Left ventricle myocardium superior (tissue), 1 donor: ENCODE measurements at regions not wholly inside any gene's neighbourhood (a gene's known extent, or its start where the extent isn't known, plus 50 kb on each side); places are given as distances from the start of the nearest gene placed in this dataset.
"Not testable (repeated sequence)": the region's sequence is repeated elsewhere in the genome, so short reads cannot be mapped to it uniquely, and the experiment has no call there.

Experiments
- ATAC-seq: fragments of 200-7000 bp; cut with Tn5 transposase; one replicate; pipeline ENCODE4 v1.9.1; 2020; ENCODE audit warnings: mild to moderate bottlenecking, moderate library complexity
- DNase-seq: peaks from one replicate; pipeline ENCODE4 v3.0.0-alpha.2; 2020
- intact Hi-C: fragments of 100-400 bp; cut with micrococcal nuclease; formaldehyde crosslinking; loops from one replicate; pipeline ENCODE4 v1.11.0; 2022
- donor health status: DM: no; HTN: yes; CAD: no; lungs with severe emphysema.

DNA sequence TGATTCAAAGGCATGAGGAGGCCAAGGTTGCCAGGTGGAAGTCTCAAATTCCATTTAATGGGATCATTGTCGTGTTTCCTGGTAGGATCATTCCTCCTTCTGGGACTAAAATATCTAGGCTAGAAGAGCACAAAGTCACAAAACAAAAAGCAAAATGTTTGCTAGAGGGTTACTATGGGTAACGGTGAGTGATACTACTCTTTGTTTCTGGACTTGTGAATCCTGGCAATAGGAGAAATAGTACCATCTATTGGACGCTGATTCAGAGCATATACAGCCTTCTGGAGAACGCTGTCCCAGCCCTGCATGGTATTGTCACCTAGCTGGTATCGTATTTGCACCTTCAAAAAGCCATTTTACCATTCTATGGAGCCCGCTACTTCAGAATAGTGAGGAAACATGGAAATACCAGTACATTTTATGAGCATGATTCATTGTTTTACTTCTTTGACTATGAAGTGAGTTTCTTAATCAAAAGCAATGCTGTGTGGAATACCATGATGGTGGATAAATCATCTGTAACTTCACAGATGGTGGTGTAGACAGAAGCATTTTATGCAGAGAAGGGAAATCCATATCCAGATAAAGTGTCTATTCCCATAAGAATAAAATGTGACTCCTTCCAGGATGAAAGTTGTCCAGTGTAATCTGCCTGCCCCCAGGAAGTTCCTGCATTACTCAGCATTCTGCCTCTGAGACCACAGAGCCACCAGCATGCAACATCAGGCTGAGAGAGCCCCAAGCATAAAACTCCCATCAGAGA, 361.0 kb downstream of the ETV1 start:
- DNase-seq (no peak), ATAC-seq (no peak)

DNA sequence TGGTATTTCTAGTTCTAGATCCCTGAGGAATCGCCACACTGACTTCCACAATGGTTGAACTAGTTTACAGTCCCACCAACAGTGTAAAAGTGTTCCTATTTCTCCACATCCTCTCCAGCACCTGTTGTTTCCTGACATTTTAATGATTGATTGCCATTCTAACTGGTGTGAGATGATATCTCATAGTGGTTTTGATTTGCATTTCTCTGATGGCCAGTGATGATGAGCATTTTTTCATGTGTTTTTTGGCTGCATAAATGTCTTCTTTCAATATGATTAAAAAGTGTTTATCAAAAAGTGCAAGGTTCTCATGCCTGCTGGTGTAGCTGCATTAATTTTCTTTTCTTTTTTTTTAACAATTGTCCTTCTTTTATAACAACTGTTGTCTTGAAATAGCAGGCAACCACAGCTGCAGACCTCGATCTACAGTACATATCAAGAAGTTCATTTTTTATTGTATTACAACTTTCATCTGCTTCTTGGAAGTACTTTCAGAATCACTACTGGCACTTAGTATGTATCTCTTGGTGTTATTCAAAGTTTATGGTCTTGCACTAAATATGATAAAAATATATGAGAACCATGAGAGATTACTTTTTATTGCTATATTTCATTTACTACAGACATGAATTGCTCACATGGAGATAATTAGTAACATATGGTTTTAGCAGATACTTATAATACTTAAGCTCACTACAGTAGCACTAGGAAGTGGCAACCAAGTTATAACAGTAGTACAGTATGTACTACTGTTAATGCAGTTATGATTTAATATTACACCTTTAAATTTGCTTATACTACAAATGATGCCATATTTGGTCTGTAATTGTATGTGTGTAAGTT, 358.0 kb downstream of the ETV1 start:
- not testable (repeated sequence) for DNase-seq

More for the DNA sequence above, 361.0 kb downstream of the ETV1 start:
- intact Hi-C loops = no loop called here

DNA sequence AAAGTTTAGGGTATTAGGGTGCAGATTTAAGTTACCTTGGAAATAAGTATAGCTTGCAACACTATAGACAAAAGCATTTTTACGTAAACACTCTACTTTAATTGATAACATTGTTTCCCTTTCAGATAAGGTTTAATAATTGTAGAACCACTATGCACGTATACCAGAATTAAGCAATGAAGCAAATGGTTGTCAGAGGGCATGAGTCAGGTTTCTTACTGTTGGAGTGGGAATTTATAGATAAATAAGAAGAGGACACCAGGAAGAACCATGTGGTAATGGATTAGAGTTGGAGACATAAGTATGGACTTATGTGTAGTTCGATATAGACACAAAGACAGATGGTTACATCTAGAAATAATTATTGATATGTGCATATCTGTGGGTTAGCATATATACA, 355.6 kb downstream of the ETV1 start:
- ATAC-seq (no peak), DNase-seq (no peak)
- intact Hi-C loops = no loop called here

More for the DNA sequence above, 358.0 kb downstream of the ETV1 start:
- ATAC-seq, intact Hi-C loops: not testable (repeated sequence)

DNA sequence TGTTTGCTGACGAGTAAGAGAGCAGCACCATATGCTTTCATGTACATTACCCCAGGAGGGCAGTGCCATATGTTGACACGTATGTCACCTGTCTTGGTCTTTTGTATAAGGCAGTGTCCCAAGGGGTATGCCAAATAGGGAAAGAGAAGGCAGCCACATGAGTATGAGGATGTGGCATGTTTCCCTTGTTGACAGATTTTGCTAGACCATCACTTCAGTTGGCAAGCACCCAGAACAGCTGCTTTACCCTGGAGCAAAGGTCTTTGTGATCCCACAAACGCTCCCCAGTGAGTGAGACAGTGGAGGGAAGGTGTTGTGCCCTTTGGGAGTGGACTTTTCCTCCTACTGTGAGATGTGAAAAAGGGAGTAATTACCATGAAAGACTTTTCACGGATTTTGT, 350.1 kb downstream of the ETV1 start:
- intact Hi-C loops = no loop called here
- no peak for ATAC-seq
- DNase-seq = no peak

DNA sequence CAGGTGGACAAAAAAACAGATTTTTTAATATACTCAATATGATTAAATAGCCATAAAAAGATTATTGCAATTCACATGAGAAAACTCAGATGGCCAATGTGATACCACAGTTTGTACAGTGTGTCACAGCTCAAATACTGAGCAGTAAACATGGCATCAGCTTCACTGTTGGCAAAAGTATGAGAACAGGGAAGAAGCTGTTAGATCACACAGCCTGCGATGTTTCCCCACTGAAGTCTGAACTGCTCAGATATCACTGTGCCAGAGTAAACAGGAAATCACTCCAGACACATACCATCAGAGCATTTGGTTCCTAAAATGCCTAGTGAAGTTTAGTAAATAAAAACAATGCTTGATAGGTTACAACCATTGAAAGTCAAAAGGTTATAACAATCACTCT, 347.8 kb downstream of the ETV1 start:
- no peak for DNase-seq
- ATAC-seq = peak; percentile 48
- intact Hi-C loops = no loop called here

DNA sequence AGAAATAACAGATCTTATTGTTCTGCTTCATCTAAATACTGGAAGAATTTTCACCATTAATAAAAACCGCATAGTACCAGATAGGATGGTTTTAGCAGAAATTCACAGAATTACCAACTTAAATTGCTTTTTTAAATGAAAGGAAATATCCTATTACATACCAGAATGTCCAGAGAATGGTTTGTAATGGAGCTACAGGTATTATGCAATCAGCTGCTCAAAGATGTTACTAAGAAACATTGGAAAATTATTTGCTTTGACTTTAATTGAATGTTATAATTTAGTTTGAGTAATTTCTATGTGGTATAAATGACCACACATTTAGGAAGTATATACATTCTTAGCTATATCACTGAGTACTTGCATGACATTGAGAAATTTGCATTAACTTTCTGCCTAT, 338.3 kb downstream of the ETV1 start:
- intact Hi-C loops = no loop called here
- ATAC-seq (no peak), DNase-seq (no peak)

DNA sequence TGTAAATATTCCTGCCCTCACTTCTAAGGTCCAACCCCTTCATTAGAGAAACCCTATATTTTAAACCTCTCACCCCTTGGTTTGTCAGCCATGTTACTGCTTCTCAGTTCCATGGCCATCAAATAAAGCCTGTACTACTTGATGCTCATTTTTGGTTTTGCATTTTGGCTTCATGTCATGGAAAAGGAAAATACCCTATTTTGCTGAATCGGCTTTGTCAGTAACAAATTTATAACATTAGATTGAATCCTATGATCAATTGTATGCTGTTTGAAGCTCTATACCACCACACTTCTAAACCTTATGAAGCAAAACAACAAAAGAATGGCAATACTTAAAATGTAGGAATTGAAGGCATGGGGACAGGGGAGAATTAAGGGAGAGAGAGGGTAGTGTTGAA, 333.1 kb downstream of the ETV1 start:
- ATAC-seq = no peak
- intact Hi-C loops = no loop called here
- no peak for DNase-seq

DNA sequence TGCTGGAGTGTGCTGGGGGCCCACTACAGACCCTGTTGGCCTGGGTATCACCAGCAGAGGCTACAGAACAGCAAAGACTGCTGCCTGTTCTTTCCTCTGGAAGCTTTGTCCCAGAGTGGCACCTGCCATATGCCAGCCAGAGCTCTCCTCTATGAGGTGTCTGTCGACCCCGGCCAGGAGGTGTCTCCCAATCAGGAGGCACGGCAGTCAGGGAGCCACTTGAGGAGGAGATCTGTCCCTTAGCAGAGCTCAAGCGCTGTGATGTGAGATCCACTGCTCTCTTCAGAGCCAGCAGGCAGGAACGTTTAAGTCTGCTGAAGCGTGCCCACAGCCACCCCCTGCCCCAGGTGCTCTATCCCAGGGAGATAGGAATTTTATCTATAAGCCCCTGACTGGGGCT, 316.2 kb downstream of the ETV1 start:
- ATAC-seq (no peak), DNase-seq (no peak)
- intact Hi-C loops = no loop called here

DNA sequence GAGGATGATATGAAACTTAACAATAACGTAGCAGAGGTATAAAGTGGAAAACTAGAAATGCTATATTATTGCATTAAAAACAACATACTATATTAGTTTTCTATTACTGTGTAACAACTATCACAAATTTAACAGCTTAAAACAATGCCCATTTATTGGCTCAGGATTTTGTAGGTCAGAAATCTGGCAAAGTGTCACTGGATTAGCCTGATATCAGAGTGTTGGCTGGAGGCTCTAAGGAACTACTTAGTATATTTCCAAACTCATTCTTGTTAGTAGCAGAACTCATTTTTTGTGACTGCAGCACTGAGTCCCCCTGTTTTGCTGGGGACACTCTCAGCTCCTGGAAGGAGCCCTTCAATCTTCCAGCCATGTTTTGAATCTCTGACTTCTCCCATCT, 306.8 kb downstream of the ETV1 start:
- DNase-seq (no peak), ATAC-seq (no peak)
- intact Hi-C loops = no loop called here

DNA sequence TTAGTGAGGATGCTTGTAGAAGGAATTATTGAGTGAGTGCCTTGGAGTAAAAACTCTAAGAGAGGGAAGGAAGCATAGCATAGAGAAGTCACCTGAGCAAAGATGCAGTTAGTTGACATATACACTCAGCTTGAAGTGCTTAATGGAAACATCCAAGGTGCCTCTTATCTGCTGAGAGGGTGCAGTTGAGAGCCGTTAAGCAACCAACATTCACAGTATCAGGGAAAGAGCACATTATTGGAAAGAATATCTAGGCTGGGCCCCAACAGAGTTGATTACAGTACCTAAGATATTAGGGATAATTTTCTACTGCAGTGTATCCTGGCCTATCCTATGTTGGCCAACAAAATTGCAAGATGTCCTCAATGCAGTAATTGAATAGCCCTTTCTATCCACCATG, 302.0 kb downstream of the ETV1 start:
- no peak for ATAC-seq
- intact Hi-C loops = no loop called here

DNA sequence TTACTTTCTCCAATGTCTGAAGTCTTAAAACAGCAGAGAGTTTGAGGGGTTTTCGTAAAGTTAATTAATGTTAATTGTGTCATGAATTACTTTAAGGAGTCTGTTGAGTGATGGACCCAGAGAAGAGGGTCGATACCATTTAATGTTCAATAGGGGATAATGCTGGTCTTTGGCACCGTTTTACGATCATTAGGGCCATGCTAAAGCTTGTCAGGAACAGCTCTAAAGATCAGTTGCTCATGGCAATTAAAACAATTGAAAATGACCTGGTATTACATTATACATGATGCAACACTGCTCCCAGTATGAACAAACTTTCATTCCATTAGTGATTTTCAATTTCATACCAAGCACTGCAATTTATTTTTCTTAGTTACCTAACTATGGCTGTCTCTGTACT, 296.9 kb downstream of the ETV1 start:
- ATAC-seq (no peak), DNase-seq (no peak)
- intact Hi-C loops = no loop called here

More for the DNA sequence above, 302.0 kb downstream of the ETV1 start:
- DNase-seq = no peak

DNA sequence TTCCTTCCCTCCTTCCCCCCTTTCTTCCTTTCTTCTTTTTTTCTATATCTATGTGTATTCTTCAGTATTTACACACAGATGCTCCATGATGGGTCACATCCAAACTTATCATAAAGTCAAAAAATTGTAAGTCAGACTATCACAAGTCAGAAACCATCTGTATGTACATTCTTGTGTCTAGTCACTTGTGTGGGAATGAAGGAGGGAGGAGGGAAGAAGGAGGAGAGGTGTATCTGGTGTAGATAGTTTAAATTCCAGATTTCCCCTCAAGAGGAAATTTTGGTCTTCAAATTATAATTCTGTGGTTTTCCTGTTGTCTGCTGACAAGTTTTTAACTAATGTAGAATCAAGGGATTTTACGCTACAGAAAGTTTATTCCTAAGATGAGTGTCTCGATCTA, 287.2 kb downstream of the ETV1 start:
- intact Hi-C loops = no loop called here
- DNase-seq = no peak
- no peak for ATAC-seq

DNA sequence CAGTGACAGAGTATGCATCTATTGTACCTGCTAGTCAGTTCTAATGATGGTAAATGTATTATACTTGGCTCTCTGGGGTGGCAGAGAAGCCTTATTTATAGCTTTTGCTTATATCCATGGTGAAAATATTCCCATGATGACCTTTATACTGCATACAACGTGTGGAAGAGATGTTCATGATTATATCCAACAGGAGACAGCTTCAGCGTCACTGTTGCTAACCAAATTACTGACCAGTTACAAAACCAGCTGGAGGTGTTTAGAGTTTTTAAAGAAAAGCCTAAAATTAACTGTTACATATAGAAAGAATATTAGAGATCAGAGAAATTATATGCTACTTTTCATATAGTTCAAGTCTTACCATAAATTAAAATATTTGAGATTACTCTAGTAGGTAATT, 280.8 kb downstream of the ETV1 start:
- intact Hi-C loops = no loop called here
- no peak for DNase-seq
- no peak for ATAC-seq

DNA sequence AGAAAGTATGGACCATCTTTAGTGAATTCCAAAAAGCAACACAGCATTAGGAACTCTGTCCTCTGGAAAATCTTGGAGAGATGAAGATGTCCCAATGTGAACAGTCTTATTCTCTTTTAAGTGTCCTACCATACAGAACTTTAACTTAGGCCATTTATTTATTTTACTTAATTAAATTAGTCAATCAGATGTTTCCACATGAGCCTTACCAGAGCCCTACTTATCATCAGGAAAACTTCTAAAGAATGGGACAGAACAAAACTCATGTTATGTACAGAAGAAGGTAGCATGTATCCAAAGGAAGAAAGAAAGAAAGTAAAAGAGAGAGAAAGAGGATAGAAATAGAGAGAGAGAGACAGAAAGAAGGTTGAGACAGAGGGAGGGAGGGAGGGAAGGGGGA, 276.4 kb downstream of the ETV1 start:
- intact Hi-C loops = no loop called here
- no peak for ATAC-seq
- DNase-seq = no peak

DNA sequence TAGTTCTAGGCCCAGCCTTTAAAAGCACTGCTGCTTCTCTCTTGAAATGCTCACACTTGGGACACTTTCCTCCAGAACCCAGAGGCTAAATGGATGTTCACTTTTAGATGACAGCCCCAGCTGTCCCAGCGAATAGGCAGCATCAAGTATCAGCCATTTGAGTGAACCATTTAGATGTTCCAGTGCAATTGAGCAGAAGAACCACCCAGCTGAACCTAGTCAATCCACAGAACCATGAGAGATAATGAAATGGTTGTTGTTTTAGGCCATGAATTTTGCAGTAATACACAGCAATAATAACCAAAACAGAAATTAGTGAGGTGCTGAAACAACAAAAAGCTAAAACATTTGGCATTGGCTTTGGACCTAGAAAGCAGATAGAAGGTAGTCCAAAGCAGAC, 273.9 kb downstream of the ETV1 start:
- intact Hi-C loops = no loop called here
- ATAC-seq (no peak), DNase-seq (no peak)

DNA sequence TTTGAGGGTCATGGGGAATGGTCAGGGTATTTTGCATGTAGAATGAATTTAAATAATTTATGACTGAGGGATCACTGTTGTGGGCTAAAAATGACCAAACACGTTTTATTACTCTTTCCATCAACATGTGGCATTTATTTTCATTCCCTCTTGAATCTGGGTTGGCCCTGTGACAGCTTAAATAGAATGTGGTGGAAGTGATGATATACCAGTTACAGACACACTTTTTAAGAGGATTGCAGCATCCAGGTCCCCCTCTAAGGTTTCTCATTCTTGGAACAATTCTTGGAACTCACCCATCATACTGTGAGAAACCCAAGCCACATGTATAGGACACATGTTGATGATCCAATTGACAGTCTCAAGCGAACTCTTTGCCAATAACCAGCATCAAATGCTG, 272.4 kb downstream of the ETV1 start:
- intact Hi-C loops = no loop called here
- no peak for ATAC-seq
- DNase-seq = no peak

DNA sequence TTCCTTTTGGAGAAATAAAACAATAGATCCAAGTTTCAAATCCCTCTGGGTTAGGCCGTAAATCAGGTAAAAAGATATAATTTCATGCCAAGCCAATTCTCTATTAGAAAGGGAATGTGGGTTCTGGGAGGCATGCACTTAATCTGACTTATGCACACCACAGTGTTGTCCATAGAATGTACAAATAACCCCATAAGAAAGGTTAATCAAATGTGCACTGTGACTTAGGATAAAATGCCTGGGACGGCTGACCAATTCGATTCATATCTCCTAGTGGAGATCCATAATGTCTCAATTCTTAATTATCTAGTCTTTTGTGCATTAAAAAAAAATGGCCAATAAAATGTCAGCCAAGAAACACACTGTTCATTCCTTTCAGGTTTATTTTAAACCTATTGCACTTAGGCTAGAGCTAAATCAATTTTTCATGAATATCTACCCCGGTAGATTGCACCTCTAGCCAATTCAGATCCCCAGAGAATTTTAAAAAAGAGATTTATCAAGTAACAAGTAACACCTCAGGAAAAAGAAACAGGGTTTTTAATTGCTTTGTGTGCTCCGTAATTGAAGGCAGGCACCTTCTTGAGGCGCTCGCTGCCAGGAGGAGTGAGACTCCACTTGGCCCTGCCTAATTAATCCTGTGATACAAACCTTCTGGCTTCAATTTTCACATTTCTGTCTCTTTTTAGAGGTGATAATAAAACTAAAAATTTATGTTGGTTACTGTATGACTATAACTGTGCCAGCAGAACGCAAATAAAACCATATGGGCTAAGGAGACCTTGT, 265.1 kb downstream of the ETV1 start:
- DNase-seq (no peak), ATAC-seq (no peak)

DNA sequence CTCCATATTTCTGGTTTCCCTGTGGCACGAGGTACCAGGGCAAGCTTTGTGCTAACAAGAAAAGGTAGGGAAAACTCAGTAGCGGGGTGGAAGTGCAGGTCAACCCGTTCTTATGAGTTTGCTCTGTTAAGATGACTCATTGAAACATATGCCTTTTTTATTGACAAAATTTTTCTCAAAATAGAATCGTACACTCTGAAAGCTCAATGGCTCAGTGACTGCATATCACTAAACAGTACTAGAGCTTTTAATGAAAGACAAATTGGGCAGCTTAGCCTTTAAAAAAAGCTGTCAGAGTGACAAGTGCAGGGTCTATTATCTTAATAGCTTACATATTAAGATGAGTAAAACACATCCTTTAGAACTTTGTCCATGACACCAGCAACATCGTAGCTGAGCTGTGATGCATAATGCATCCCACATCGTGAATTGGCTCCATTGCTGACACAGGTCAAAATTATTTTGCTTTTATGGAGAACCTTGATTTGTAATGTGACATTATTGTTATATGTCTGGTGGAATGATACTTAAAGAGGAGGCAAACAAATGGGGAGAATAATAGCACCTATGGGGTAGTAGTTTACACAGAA, 264.4 kb downstream of the ETV1 start:
- DNase-seq (no peak), ATAC-seq (no peak)
- intact Hi-C loops = no loop called here

More for the DNA sequence above, 265.1 kb downstream of the ETV1 start:
- intact Hi-C loops = no loop called here

DNA sequence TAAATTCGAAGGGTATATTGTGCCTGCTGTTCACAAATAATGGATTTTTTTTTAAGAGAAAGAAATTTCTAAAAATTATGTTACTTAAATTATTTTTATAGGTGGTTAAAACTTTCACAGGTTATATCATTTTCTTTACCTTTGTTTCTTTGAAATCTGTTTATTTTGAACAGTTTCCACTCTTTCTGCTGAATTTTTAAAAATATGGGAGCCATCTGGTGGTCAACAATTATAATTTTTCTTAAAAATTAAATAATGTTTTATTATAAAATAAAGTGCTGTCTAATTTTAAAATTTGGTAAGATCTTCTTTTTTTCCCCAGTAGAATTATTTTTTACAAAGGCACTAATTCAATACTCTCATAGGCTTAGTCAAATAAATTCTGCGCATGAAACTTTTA, 263.9 kb downstream of the ETV1 start:
- ATAC-seq = no peak
- intact Hi-C loops = no loop called here
- DNase-seq = no peak

DNA sequence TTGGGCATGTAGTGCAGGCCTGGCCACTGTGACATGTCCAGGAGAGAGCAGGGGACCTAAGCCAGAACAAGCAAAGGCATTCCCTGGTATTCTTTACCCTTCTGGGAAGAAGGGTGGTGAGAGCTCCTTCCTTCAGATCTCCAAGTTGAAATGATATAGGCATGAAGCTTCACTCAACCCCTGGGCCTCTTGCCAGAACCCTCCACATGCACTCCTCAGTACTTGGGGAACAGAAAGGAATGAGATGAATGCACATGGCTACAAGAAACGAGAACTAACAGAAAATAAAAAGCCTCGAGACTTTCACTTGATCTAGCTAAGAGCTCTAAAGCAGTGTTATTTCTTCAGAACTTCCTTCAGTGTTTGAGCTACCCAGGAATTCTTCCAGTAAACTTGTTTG, 262.2 kb downstream of the ETV1 start:
- DNase-seq = no peak
- intact Hi-C loops = no loop called here
- no peak for ATAC-seq
